Neural crest cell (in vitro differentiated cells): ENCODE measurements at regions not wholly inside any gene's neighbourhood (a gene's known extent, or its start where the extent isn't known, plus 50 kb on each side); places are given as distances from the start of the nearest gene placed in this dataset.
A peak's percentile ranks its signal among the peaks of the same experiment; 100 is the strongest.

ENCODE experiments used
- DNase-seq: peaks from one replicate; pipeline ENCODE4 v3.0.0; 2021; ENCODE audit warnings: low read depth, mixed read lengths, low spot score
- H3K27ac Mint-ChIP-seq: one replicate; pipeline ENCODE4 v1.8.0; 2021; ENCODE audit warnings: mild to moderate bottlenecking, mixed read lengths; ENCODE audit not compliant: unreplicated experiment
- H3K27me3 Mint-ChIP-seq: 2 replicates; pipeline ENCODE4 v1.8.0; 2021; ENCODE audit warnings: low read depth, mild to moderate bottlenecking, mixed read lengths
- H3K36me3 Mint-ChIP-seq: 2 replicates; pipeline ENCODE4 v1.8.0; 2021; ENCODE audit warnings: low read depth, mild to moderate bottlenecking, mixed read lengths
- H3K4me1 Mint-ChIP-seq: 2 replicates; pipeline ENCODE4 v1.8.0; 2021; ENCODE audit warnings: mixed read lengths
- H3K4me3 Mint-ChIP-seq: one replicate; pipeline ENCODE4 v1.8.0; 2021; ENCODE audit warnings: mild to moderate bottlenecking, mixed read lengths
- H3K9me3 Mint-ChIP-seq: 2 replicates; pipeline ENCODE4 v1.8.0; 2021; ENCODE audit warnings: mixed read lengths
- TF ChIP-seq, protein P1 (sequence below): fragments of 200-600 bp; sonication (generic); conservative IDR thresholded peaks from 2 replicates; pipeline ENCODE4 v1.5.0; 2021; ENCODE audit warnings: antibody characterized with exemption, mild to moderate bottlenecking

- no peak for DNase-seq
- Mint-ChIP-seq H3K27me3 (no peaks in the 10 kb centered on the region), H3K9me3 (peaks cover 4% of the 10 kb centered on the region), H3K36me3 (peaks cover 10% of the 10 kb centered on the region), H3K27ac (peak overlapping the region; percentile 16), H3K4me1 (peaks cover 12% of the 10 kb centered on the region), H3K4me3 (no peak overlapping the region)
- TF ChIP-seq, protein P1, sequence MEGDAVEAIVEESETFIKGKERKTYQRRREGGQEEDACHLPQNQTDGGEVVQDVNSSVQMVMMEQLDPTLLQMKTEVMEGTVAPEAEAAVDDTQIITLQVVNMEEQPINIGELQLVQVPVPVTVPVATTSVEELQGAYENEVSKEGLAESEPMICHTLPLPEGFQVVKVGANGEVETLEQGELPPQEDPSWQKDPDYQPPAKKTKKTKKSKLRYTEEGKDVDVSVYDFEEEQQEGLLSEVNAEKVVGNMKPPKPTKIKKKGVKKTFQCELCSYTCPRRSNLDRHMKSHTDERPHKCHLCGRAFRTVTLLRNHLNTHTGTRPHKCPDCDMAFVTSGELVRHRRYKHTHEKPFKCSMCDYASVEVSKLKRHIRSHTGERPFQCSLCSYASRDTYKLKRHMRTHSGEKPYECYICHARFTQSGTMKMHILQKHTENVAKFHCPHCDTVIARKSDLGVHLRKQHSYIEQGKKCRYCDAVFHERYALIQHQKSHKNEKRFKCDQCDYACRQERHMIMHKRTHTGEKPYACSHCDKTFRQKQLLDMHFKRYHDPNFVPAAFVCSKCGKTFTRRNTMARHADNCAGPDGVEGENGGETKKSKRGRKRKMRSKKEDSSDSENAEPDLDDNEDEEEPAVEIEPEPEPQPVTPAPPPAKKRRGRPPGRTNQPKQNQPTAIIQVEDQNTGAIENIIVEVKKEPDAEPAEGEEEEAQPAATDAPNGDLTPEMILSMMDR, result no peak
Measured at GRCh38 chr11:92401520-92401919, 176.9 kb downstream of the FAT3 start.

DNA sequence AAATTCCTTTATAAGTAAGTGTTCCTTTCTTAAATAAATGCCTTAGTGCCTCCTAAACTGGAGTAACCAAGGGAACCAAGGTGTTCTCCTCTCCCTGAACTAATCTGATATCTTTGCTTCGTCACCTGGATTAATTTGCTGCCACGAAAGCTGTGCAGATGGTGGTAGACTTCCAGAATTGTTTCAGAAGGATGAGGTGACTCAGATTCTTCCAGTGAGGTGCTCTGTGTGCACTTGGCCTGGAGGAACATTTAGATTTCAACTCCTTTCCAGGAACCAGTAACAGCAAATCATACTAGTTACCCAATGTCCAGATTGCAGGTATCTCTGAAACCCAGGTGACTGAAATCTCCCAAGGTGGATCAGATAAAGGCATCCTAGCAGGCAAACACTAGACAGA, 181.9 kb downstream of the FAT3 start:
- no peak overlapping the region for H3K27ac Mint-ChIP-seq
- peaks cover 10% of the 10 kb centered on the region for H3K36me3 Mint-ChIP-seq
- H3K27me3 Mint-ChIP-seq, result no peaks in the 10 kb centered on the region
- H3K4me3 Mint-ChIP-seq, result no peak overlapping the region
- peaks cover 4% of the 10 kb centered on the region for H3K9me3 Mint-ChIP-seq
- no peak for DNase-seq
- TF ChIP-seq, protein P1, result no peak
- H3K4me1 Mint-ChIP-seq, result peaks cover 16% of the 10 kb centered on the region

DNA sequence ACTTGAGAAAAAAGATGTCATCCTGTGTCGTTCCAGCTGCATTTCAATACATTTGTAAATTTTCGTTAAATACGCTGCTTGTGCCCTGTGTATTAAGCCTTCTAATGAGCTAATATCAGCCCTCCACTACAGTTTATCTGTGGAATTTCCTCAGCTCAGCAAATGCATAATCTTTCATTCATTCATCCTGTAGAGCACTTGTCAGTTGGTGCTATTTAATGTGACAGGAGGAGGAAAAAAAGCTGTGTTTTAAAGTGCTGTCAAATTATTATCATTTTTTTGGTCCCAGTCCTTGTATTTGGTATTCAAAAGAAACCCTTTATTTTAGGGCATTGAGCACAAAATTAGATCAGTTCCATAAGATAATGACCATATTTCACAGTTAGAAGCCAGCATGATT, 184.7 kb downstream of the FAT3 start:
- H3K9me3 Mint-ChIP-seq, result peaks cover 4% of the 10 kb centered on the region
- no peak overlapping the region for H3K27ac Mint-ChIP-seq
- no peak overlapping the region for H3K4me3 Mint-ChIP-seq
- peaks cover 7% of the 10 kb centered on the region for H3K36me3 Mint-ChIP-seq
- TF ChIP-seq, protein P1, result no peak
- H3K27me3 Mint-ChIP-seq, result no peaks in the 10 kb centered on the region
- DNase-seq, result no peak
- H3K4me1 Mint-ChIP-seq, result peaks cover 12% of the 10 kb centered on the region

DNA sequence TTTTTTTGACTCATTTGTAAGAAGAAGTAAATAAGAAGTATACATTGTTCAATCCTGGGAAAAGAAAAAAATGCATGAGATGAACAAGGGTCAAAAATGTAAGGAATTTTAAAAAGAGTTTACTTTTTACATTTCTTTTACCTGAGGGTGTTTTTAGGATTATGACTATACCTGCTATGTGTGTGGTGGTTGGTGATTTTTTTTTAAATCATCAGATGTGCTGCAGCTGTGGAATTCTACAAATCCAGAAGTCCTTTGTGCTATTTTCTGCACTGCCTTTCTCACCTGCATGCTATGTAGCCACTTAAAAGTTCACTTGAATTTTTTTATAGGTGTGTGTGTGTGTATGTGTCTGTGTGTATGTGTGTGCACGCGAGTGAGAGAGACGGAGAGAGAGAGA, 185.3 kb downstream of the FAT3 start:
- peaks cover 12% of the 10 kb centered on the region for H3K4me1 Mint-ChIP-seq
- peaks cover 5% of the 10 kb centered on the region for H3K36me3 Mint-ChIP-seq
- H3K4me3 Mint-ChIP-seq, result no peak overlapping the region
- H3K27me3 Mint-ChIP-seq, result no peaks in the 10 kb centered on the region
- peaks cover 2% of the 10 kb centered on the region for H3K9me3 Mint-ChIP-seq
- TF ChIP-seq, protein P1, result no peak
- no peak overlapping the region for H3K27ac Mint-ChIP-seq
- no peak for DNase-seq

- TF ChIP-seq, protein P1, result no peak
- no peak overlapping the region for H3K27ac Mint-ChIP-seq
- H3K4me1 Mint-ChIP-seq, result peaks cover 12% of the 10 kb centered on the region
- no peak overlapping the region for H3K4me3 Mint-ChIP-seq
- H3K27me3 Mint-ChIP-seq, result no peaks in the 10 kb centered on the region
- no peaks in the 10 kb centered on the region for H3K36me3 Mint-ChIP-seq
- DNase-seq, result no peak
- H3K9me3 Mint-ChIP-seq, result no peaks in the 10 kb centered on the region
Measured at GRCh38 chr11:92410526-92410925, 185.9 kb downstream of the FAT3 start.

DNA sequence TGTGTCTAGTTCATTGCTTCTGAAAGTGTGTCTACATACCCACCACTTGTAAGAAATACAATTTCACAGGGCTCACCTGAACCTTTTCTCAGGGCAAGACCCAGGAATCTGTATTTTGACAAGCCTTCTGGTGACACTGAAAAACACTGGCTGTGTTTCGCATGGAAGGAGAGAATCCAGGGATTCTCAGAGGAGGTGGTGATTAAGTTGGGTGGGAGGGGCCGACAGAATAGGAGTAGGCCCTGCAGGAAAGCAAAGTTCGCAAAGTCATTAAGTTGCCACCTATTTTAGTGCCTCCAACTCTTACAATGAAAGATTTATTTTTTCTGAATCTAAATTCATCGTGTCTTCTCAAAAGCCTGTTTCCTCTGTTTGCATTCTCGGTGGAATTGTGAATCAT, 186.8 kb downstream of the FAT3 start:
- Mint-ChIP-seq H3K27ac (no peak overlapping the region), H3K36me3 (no peaks in the 10 kb centered on the region), H3K4me3 (no peak overlapping the region), H3K9me3 (no peaks in the 10 kb centered on the region), H3K4me1 (peaks cover 12% of the 10 kb centered on the region), H3K27me3 (no peaks in the 10 kb centered on the region)
- TF ChIP-seq, protein P1, result no peak
- DNase-seq, result no peak
